Mesothelial cell of epicardium (in vitro differentiated cells): ENCODE measurements at regions not wholly inside any gene's neighbourhood (a gene's known extent, or its start where the extent isn't known, plus 50 kb on each side); places are given as distances from the start of the nearest gene placed in this dataset.

ENCODE experiments used
- DNase-seq, 2 experiments: peaks; one replicate each; pipeline ENCODE4 v3.0.0; 2021; ENCODE audit warnings: low spot score in 2 of 2; ENCODE audit not compliant: unreplicated experiment in 2 of 2
- H3K27ac Mint-ChIP-seq: 2 replicates; pipeline ENCODE4 v1.8.0; 2021; ENCODE audit warnings: mixed read lengths
- H3K27me3 Mint-ChIP-seq: 2 replicates; pipeline ENCODE4 v1.8.0; 2021; ENCODE audit warnings: low read depth, mixed read lengths
- H3K36me3 Mint-ChIP-seq: 2 replicates; pipeline ENCODE4 v1.8.0; 2021; ENCODE audit warnings: mixed read lengths
- H3K4me1 Mint-ChIP-seq: 2 replicates; pipeline ENCODE4 v1.8.0; 2021; ENCODE audit warnings: mixed read lengths
- H3K4me3 Mint-ChIP-seq: 2 replicates; pipeline ENCODE4 v1.8.0; 2021; ENCODE audit warnings: mild to moderate bottlenecking, moderate library complexity, mixed read lengths
- H3K9me3 Mint-ChIP-seq: 2 replicates; pipeline ENCODE4 v1.8.0; 2021; ENCODE audit warnings: mixed read lengths
- TF ChIP-seq, protein P1 (sequence below): fragments of 200-600 bp; sonication (generic); IDR thresholded peaks from one replicate; pipeline ENCODE4 v1.5.0; 2021; ENCODE audit warnings: antibody characterized with exemption; ENCODE audit not compliant: unreplicated experiment

DNA sequence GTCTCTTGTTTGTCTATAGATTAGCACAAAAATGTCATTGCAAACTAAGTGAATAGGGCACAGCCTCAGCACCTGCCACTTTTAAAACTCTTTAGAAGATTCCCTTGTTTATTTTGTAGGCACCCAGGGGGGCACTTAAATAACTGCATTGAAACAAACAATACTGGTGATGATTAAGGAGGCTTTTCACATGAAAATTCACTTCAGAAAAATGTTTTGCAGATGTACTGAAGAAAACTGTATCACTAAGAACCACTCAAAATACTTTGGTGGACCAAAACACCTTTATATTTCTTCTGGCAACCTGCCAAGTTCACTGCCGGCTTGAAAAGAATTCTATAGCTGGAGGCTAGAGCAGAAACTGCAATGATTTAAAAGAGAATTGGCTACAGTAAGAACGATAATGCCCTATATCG, 281.5 kb downstream of the TOX3 start:
- no peaks in the 10 kb centered on the region for H3K36me3 Mint-ChIP-seq
- H3K27ac Mint-ChIP-seq, result no peak overlapping the region

DNA sequence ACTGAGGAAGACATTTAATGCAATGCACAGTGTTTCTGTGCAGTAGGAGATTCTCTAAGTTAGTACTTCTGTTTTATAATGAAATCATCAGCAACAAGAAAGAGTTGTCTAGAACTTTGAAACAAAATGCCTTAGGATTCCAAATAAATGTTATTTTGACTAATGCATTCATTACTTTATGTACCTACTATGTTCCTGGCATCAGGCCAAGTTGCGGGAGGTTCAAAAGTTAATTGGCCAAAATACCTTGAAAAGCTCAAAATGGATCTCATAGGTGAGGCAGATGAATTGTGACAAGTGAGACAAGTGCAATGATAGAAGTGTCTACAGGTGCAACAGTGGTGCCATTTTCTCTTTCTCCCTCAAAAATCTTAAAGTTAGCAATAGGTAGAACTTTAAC, 289.4 kb downstream of the TOX3 start:
- no peak for DNase-seq
- Mint-ChIP-seq H3K4me3 (no peak overlapping the region), H3K27ac (no peak overlapping the region), H3K36me3 (no peaks in the 10 kb centered on the region), H3K4me1 (peaks cover 17% of the 10 kb centered on the region), H3K9me3 (no peaks in the 10 kb centered on the region), H3K27me3 (peaks cover 35% of the 10 kb centered on the region)
- TF ChIP-seq, protein P1, sequence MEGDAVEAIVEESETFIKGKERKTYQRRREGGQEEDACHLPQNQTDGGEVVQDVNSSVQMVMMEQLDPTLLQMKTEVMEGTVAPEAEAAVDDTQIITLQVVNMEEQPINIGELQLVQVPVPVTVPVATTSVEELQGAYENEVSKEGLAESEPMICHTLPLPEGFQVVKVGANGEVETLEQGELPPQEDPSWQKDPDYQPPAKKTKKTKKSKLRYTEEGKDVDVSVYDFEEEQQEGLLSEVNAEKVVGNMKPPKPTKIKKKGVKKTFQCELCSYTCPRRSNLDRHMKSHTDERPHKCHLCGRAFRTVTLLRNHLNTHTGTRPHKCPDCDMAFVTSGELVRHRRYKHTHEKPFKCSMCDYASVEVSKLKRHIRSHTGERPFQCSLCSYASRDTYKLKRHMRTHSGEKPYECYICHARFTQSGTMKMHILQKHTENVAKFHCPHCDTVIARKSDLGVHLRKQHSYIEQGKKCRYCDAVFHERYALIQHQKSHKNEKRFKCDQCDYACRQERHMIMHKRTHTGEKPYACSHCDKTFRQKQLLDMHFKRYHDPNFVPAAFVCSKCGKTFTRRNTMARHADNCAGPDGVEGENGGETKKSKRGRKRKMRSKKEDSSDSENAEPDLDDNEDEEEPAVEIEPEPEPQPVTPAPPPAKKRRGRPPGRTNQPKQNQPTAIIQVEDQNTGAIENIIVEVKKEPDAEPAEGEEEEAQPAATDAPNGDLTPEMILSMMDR, result no peak

More for the DNA sequence above, 281.5 kb downstream of the TOX3 start:
- Mint-ChIP-seq H3K9me3 (no peaks in the 10 kb centered on the region), H3K4me3 (no peak overlapping the region), H3K4me1 (peaks cover 24% of the 10 kb centered on the region), H3K27me3 (peaks cover 27% of the 10 kb centered on the region)
- DNase-seq, result no peak
- TF ChIP-seq, protein P1, result no peak

DNA sequence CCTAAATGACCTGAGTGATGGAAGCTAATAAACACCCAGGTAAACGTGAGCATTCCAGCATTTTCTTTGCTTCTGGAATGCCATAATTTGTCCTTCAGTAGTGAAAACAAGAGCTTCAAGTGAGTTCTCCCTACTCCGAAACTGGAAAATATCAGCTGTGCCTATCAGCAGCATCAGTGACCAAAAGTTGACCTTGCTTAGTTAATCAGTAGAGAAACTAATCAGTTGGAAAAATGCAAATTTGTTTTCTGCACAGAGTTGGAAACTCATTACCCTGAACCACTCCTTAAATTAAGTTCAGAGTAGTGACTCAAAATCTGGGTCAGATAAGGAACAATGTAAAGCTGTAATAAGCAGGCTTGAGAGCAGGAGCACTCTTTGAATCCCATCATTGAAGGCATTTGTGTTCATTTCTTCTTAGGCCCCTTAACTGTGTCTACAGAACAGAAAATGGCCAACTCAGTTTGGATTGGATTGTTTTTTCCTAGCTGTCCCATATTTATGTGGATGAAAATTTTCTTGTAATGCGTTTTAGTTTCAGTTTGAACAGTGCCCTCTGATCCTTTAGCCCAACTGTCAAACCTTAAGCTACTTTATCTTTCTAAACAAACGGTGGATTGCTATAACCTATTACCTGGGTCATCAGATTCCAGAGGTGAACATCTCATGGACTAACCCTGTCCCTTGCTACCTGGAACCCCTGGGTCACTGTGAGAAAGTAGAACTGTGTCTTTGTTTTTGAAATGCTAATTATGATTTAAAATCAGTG, 290.4 kb downstream of the TOX3 start:
- H3K4me1 Mint-ChIP-seq, result peaks cover 24% of the 10 kb centered on the region
- no peaks in the 10 kb centered on the region for H3K36me3 Mint-ChIP-seq
- DNase-seq, result no peak
- peaks cover 31% of the 10 kb centered on the region for H3K27me3 Mint-ChIP-seq
- TF ChIP-seq, protein P1, result no peak
- H3K27ac Mint-ChIP-seq, result no peak overlapping the region
- no peaks in the 10 kb centered on the region for H3K9me3 Mint-ChIP-seq
- H3K4me3 Mint-ChIP-seq, result no peak overlapping the region

DNA sequence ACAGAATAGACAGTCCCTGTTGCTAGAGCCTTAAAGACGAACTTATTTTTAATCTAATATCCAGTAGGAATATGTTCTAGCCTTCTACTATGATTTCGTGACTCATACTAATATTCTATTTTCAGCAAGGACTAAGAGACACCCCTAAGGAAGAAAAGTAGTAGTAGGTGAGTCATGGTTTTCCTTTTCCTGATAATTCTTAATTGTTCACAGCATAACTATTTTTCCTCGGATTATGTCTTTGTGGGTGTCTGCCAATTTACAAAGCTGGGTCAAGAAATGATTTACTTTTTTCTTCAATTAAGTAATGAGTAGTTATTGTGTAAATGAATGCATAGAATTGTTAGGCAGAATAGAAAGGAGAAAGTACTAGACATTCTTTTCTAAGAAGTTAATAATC, 292.2 kb downstream of the TOX3 start:
- no peak overlapping the region for H3K27ac Mint-ChIP-seq
- H3K4me1 Mint-ChIP-seq, result peaks cover 23% of the 10 kb centered on the region
- peaks cover 31% of the 10 kb centered on the region for H3K27me3 Mint-ChIP-seq
- H3K36me3 Mint-ChIP-seq, result no peaks in the 10 kb centered on the region
- H3K4me3 Mint-ChIP-seq, result no peak overlapping the region
- no peaks in the 10 kb centered on the region for H3K9me3 Mint-ChIP-seq
- TF ChIP-seq, protein P1, result no peak
- no peak for DNase-seq

DNA sequence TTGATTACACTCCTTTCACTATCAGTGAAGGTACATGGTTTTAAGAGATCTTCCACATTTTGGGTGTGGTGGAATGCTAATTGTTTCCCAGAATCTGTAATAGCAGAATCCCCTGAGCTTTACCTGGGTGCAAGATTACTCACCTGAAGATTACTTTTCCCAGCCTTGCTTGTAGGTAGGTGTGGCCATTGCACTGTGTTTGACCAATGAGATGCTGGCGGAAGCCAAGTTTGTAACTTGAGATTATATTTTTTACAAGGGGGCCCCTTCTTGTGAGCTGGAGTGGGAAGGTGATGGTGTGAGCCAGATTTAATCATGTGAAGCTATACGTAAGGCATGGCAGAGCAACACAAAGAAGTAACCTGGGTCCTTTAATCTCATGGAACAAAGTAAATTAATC, 294.3 kb downstream of the TOX3 start:
- H3K27me3 Mint-ChIP-seq, result peaks cover 18% of the 10 kb centered on the region
- no peak overlapping the region for H3K27ac Mint-ChIP-seq
- H3K9me3 Mint-ChIP-seq, result peaks cover 10% of the 10 kb centered on the region
- H3K4me1 Mint-ChIP-seq, result peaks cover 23% of the 10 kb centered on the region
- no peak for DNase-seq
- no peaks in the 10 kb centered on the region for H3K36me3 Mint-ChIP-seq
- no peak overlapping the region for H3K4me3 Mint-ChIP-seq
- TF ChIP-seq, protein P1, result no peak
